ENCODE measurements at regions not wholly inside any gene's neighbourhood (a gene's known extent, or its start where the extent isn't known, plus 50 kb on each side); places are given as distances from the start of the nearest gene placed in this dataset.

DNA sequence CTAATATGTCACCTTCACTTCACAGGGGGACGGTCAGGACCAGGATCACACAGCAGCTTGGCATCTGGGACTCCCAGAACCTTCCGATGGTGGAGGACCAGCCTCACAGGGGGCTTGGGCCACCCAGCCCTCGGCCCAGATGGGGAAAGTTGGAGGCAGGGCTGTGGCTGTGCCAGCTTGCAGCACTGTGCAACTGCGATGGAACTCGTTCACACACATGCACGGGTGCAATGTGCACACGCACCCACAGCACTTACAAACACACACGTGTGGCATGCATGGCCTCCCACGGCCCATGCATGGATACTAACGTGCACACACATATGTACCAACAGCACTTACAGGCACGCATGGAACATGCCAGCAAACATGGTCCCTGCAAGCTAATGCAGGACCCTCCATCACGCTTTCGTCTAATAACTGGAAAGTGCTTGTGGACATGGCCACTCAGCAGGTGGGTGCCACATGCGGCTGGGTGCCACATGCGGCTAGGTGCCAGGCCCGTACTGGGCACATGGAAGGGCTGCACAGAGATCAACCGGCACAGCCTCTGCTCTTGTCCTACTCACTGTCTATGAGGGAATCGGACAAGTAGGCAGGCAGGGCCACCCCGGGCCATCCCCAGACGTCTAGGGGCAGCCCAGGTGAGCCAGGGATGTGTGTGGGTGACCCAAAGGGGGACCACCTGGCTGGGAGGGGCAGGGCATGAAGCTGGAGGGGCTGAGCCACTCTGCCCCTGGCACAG, 63.2 kb downstream of the ADRA2C start:
- TF ChIP-seq EZH2phosphoT487 (IDR thresholded peaks at IDR 0.05; ENCODE audit: borderline replicate concordance), result no peak
- TF ChIP-seq, protein P1, sequence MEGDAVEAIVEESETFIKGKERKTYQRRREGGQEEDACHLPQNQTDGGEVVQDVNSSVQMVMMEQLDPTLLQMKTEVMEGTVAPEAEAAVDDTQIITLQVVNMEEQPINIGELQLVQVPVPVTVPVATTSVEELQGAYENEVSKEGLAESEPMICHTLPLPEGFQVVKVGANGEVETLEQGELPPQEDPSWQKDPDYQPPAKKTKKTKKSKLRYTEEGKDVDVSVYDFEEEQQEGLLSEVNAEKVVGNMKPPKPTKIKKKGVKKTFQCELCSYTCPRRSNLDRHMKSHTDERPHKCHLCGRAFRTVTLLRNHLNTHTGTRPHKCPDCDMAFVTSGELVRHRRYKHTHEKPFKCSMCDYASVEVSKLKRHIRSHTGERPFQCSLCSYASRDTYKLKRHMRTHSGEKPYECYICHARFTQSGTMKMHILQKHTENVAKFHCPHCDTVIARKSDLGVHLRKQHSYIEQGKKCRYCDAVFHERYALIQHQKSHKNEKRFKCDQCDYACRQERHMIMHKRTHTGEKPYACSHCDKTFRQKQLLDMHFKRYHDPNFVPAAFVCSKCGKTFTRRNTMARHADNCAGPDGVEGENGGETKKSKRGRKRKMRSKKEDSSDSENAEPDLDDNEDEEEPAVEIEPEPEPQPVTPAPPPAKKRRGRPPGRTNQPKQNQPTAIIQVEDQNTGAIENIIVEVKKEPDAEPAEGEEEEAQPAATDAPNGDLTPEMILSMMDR (conservative IDR thresholded peaks at IDR 0.05; ENCODE audit: low read length), result no peak
- H3K9me3 ChIP-seq (ENCODE audit: insufficient read depth, low read depth, low read length), result no peaks in the 10 kb centered on the region
- no peak overlapping the region for H3K4me2 ChIP-seq (ENCODE audit: low read depth, low read length, poor library complexity, severe bottlenecking)
- no peaks in the 10 kb centered on the region for H3F3A ChIP-seq (ENCODE audit: low read depth)
- no peaks in the 10 kb centered on the region for H3K36me3 ChIP-seq (ENCODE audit: insufficient read depth, low read length)
- H3K9me2 ChIP-seq (replicated peaks; ENCODE audit: low read depth, low read length), result no peaks in the 10 kb centered on the region
- H2AFZ ChIP-seq (ENCODE audit: low read length), result no peak overlapping the region
- H3K9ac ChIP-seq (ENCODE audit: low read depth, low read length, poor library complexity, severe bottlenecking), result no peak overlapping the region
- no peaks in the 10 kb centered on the region for H3K79me2 ChIP-seq (ENCODE audit: insufficient read depth, low read length)
- H3K4me3 ChIP-seq (ENCODE audit: low read length, poor library complexity, severe bottlenecking), result no peak overlapping the region
- no peaks in the 10 kb centered on the region for H4K20me1 ChIP-seq (ENCODE audit: insufficient read depth, low read length, poor library complexity, severe bottlenecking)
- H3K4me1 ChIP-seq (ENCODE audit: insufficient read depth, low read length, poor library complexity, severe bottlenecking), result no peaks in the 10 kb centered on the region
- H3K27me3 ChIP-seq (ENCODE audit: insufficient read depth, low read length, poor library complexity, severe bottlenecking), result no peaks in the 10 kb centered on the region

DNA sequence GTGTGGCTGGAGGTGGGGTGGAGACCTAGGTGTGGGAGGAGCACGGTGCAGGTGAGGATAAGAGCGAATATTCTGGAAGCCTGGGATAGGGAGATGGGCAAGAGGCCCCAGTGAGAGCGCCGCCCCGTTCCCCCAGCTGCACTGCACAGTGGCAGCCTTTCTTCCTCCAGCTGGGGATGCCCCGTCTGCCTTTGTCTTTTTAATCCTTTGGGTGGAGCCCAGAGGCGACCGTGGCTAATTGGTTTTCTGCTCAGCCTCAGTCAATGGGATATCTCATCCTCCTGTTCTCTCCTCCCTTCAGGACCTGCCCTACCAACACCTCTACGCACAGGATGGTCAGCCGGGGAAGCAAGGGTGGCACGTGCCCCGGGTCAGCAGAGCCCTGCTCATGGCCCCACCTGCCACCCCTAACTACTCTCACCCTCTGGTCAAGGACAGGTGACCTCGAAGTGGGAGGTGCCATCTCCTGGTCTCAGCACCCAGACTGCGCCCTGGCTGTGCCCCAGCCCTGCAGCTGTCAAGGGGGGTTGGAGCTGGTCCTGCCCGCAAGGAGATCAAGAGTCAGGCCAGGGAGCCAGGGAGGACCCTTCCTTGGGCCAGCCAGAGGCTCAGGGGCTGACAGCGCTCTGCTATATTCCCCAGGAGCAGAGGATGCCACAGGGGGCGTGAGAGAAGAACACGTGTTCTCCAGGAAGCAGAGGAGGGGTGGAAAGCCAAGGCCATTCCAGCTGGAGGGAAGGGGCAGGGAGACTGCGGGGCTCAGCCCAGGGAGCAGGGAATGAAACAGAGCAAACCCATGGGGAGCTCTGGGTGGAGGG, 64.0 kb downstream of the ADRA2C start:
- no peaks in the 10 kb centered on the region for H3F3A ChIP-seq (ENCODE audit: low read depth)
- H4K20me1 ChIP-seq (ENCODE audit: insufficient read depth, low read length, poor library complexity, severe bottlenecking), result no peaks in the 10 kb centered on the region
- H3K4me1 ChIP-seq (ENCODE audit: insufficient read depth, low read length, poor library complexity, severe bottlenecking), result no peaks in the 10 kb centered on the region
- no peak overlapping the region for H3K4me2 ChIP-seq (ENCODE audit: low read depth, low read length, poor library complexity, severe bottlenecking)
- H3K79me2 ChIP-seq (ENCODE audit: insufficient read depth, low read length), result no peaks in the 10 kb centered on the region
- H3K4me3 ChIP-seq (ENCODE audit: low read length, poor library complexity, severe bottlenecking), result no peak overlapping the region
- no peak overlapping the region for H3K9ac ChIP-seq (ENCODE audit: low read depth, low read length, poor library complexity, severe bottlenecking)
- H3K9me3 ChIP-seq (ENCODE audit: insufficient read depth, low read depth, low read length), result no peaks in the 10 kb centered on the region
- no peaks in the 10 kb centered on the region for H3K27me3 ChIP-seq (ENCODE audit: insufficient read depth, low read length, poor library complexity, severe bottlenecking)
- no peak overlapping the region for H2AFZ ChIP-seq (ENCODE audit: low read length)
- TF ChIP-seq, protein P1 (conservative IDR thresholded peaks at IDR 0.05; ENCODE audit: low read length), result no peak
- TF ChIP-seq EZH2phosphoT487 (IDR thresholded peaks at IDR 0.05; ENCODE audit: borderline replicate concordance), result no peak
- H3K36me3 ChIP-seq (ENCODE audit: insufficient read depth, low read length), result no peaks in the 10 kb centered on the region
- H3K9me2 ChIP-seq (replicated peaks; ENCODE audit: low read depth, low read length), result no peaks in the 10 kb centered on the region

DNA sequence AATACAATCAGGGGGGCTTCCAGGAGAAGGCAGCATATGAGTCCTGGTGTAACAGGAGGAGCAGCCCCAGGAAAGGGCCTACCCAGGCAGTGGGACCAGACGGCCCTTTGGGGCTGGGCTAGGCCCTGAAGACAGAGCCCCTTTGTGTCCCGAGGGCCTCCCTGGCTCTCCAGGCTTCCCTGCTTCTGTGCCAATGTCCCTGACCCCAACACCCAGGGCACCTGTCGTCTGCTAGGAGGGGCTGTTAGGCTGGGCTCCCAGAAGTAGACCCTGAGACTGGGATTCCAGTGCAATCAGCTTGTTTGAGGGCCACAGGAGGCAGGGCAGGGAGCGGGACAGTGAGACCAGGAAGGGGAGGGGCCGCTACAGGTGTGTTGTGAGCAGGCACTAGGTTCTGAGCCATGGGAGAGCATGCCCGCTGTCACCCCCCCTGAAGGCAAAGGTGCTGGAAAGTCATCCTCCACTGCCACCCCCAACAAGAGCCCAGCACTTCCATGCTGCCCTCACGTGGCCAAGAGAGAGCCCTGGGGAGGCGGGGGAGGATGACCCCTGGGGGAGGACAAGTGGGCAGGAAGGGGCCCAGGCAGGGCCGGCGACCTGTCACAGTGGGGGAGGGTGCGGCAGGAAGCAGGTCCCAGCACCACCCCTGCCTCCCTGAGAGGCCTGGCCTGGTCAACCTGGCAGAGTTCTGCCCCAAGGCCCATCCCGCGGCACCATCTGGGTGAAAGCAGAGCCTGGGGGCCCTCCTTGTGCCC, 64.8 kb downstream of the ADRA2C start:
- Histone ChIP-seq H4K20me1 (ENCODE audit: insufficient read depth, low read length, poor library complexity, severe bottlenecking) (no peaks in the 10 kb centered on the region), H3K36me3 (ENCODE audit: insufficient read depth, low read length) (no peaks in the 10 kb centered on the region), H3K9me2 (replicated peaks; ENCODE audit: low read depth, low read length) (no peaks in the 10 kb centered on the region), H3K27me3 (ENCODE audit: insufficient read depth, low read length, poor library complexity, severe bottlenecking) (no peaks in the 10 kb centered on the region), H3K4me2 (ENCODE audit: low read depth, low read length, poor library complexity, severe bottlenecking) (no peak overlapping the region), H3F3A (ENCODE audit: low read depth) (no peaks in the 10 kb centered on the region), H3K4me3 (ENCODE audit: low read length, poor library complexity, severe bottlenecking) (no peak overlapping the region), H2AFZ (ENCODE audit: low read length) (no peak overlapping the region), H3K9me3 (ENCODE audit: insufficient read depth, low read depth, low read length) (no peaks in the 10 kb centered on the region), H3K4me1 (ENCODE audit: insufficient read depth, low read length, poor library complexity, severe bottlenecking) (no peaks in the 10 kb centered on the region), H3K9ac (ENCODE audit: low read depth, low read length, poor library complexity, severe bottlenecking) (no peak overlapping the region), H3K79me2 (ENCODE audit: insufficient read depth, low read length) (no peaks in the 10 kb centered on the region)
- no peak for TF ChIP-seq EZH2phosphoT487 (IDR thresholded peaks at IDR 0.05; ENCODE audit: borderline replicate concordance)
- TF ChIP-seq, protein P1 (conservative IDR thresholded peaks at IDR 0.05; ENCODE audit: low read length), result no peak

All from Loucy (cell line).